Ascending aorta (tissue), 2 donors: ENCODE measurements at regions not wholly inside any gene's neighbourhood (a gene's known extent, or its start where the extent isn't known, plus 50 kb on each side); places are given as distances from the start of the nearest gene placed in this dataset.

Source experiments
- DNase-seq, 2 donors: peaks; one replicate each; pipeline ENCODE4 v3.0.0-alpha.2; 2019; ENCODE audit warnings: low spot score in 2 of 2
- H3K27ac ChIP-seq, 2 donors: fragments of 200-600 bp; sonication (generic); one replicate each; pipeline ENCODE4 v1.5.1; 2016 to 2017; ENCODE audit warnings: mild to moderate bottlenecking in 1 of 2
- H3K27me3 ChIP-seq: fragments of 200-600 bp; sonication (generic); one replicate; pipeline ENCODE4 v1.5.1; 2017
- H3K36me3 ChIP-seq, 2 donors: fragments of 200-600 bp; sonication (generic); one replicate each; pipeline ENCODE4 v1.5.1; 2016
- H3K4me1 ChIP-seq, 2 donors: fragments of 200-600 bp; sonication (generic); one replicate each; pipeline ENCODE4 v1.5.1; 2016 to 2017; ENCODE audit warnings: mild to moderate bottlenecking in 1 of 2
- H3K4me3 ChIP-seq, 2 donors: fragments of 200-600 bp; sonication (generic); one replicate each; pipeline ENCODE4 v1.5.1; 2016 to 2017; ENCODE audit warnings: mild to moderate bottlenecking in 1 of 2
- H3K9me3 ChIP-seq, 2 donors: fragments of 200-600 bp; sonication (generic); one replicate each; pipeline ENCODE4 v1.5.1; 2016
- intact Hi-C: fragments of 100-400 bp; cut with DNase I; formaldehyde crosslinking; loops from one replicate; pipeline ENCODE4 v1.15.1; 2023
- TF ChIP-seq, protein P1 (sequence below), 3 experiments: fragments of 200-600 bp in 2 of 3; fragments of 450-650 bp in 1 of 3; sonication (generic) in 2 of 3; IDR thresholded peaks; one replicate each; pipeline ENCODE4 v1.5.1; 2016 to 2019; ENCODE audit warnings: antibody characterized with exemption in 3 of 3, mild to moderate bottlenecking in 1 of 3, moderate library complexity in 1 of 3

DNA sequence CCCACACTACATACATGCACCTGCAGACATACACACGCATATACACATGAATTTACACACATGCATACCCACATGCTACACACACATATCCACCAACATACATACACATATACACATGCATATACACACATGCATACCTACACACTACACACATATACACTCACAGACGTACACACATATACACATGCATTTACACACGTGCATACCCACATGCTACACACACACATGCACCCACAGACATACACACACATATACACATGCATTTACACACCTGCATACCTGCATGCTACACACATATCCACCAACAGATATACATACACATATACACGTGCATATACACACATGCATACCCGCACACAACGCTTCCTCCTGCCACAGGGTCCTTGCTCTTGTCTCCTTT, 61.2 kb upstream of the SLC25A33 start:
- no peak overlapping the region for H3K4me3 ChIP-seq
- intact Hi-C loops, result no loop called here
- TF ChIP-seq, protein P1, sequence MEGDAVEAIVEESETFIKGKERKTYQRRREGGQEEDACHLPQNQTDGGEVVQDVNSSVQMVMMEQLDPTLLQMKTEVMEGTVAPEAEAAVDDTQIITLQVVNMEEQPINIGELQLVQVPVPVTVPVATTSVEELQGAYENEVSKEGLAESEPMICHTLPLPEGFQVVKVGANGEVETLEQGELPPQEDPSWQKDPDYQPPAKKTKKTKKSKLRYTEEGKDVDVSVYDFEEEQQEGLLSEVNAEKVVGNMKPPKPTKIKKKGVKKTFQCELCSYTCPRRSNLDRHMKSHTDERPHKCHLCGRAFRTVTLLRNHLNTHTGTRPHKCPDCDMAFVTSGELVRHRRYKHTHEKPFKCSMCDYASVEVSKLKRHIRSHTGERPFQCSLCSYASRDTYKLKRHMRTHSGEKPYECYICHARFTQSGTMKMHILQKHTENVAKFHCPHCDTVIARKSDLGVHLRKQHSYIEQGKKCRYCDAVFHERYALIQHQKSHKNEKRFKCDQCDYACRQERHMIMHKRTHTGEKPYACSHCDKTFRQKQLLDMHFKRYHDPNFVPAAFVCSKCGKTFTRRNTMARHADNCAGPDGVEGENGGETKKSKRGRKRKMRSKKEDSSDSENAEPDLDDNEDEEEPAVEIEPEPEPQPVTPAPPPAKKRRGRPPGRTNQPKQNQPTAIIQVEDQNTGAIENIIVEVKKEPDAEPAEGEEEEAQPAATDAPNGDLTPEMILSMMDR (IDR thresholded peaks at IDR 0.05), result no peak
- no peak for DNase-seq
- H3K4me1 ChIP-seq, result no peaks in the 10 kb centered on the region
- no peaks in the 10 kb centered on the region for H3K27me3 ChIP-seq
- H3K36me3 ChIP-seq, result no peaks in the 10 kb centered on the region
- no peak overlapping the region for H3K27ac ChIP-seq
- no peaks in the 10 kb centered on the region for H3K9me3 ChIP-seq

DNA sequence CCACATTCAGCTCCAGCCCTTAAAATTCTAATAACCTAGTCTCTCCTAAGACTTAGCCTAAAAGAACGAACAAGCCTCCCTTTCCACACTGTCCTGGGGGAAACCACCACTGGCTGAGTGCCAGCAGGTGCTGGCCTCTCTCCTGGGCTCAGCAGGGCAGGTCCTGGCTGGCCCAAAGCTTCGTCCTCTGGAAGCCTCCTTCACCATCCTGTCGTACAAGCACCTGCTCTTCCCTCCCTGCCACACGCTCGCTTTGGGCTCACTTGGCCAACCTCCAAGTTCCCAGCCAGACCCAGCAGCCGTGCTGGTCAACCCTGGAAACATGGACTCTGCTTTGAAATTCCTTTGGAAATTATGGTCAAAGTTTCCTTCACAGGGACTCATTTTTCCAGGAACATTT, 58.2 kb upstream of the SLC25A33 start:
- Histone ChIP-seq H3K27me3 (no peaks in the 10 kb centered on the region), H3K36me3 (no peaks in the 10 kb centered on the region), H3K27ac (no peak overlapping the region), H3K4me1 (no peaks in the 10 kb centered on the region), H3K9me3 (no peaks in the 10 kb centered on the region), H3K4me3 (no peak overlapping the region)
- TF ChIP-seq, protein P1 (IDR thresholded peaks at IDR 0.05), result no peak
- no peak for DNase-seq
- intact Hi-C loops, result no loop called here

DNA sequence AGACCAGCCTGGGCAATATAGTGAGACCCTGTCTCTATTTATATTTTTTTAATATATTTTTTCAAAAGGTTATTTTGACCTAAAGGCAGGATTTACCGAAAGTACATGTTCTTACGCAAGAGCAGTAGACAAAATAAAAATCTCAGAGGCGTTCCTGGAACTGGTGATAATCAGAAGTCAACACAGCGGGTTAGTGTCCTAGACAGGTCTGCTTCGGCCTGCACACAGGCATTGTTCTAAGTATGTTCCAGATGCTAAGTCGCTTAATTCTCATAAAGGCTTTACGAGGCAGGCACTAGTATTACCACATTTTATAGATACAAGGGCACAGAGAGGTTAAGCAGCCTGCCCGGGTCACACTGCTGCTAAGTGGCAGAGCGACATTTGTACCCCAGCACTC, 56.9 kb upstream of the SLC25A33 start:
- DNase-seq, result no peak
- no peak overlapping the region for H3K4me3 ChIP-seq
- no peak overlapping the region for H3K27ac ChIP-seq
- no peaks in the 10 kb centered on the region for H3K4me1 ChIP-seq
- H3K36me3 ChIP-seq, result no peaks in the 10 kb centered on the region
- TF ChIP-seq, protein P1 (IDR thresholded peaks at IDR 0.05), result no peak
- intact Hi-C loops, result no loop called here
- no peaks in the 10 kb centered on the region for H3K9me3 ChIP-seq
- no peaks in the 10 kb centered on the region for H3K27me3 ChIP-seq

DNA sequence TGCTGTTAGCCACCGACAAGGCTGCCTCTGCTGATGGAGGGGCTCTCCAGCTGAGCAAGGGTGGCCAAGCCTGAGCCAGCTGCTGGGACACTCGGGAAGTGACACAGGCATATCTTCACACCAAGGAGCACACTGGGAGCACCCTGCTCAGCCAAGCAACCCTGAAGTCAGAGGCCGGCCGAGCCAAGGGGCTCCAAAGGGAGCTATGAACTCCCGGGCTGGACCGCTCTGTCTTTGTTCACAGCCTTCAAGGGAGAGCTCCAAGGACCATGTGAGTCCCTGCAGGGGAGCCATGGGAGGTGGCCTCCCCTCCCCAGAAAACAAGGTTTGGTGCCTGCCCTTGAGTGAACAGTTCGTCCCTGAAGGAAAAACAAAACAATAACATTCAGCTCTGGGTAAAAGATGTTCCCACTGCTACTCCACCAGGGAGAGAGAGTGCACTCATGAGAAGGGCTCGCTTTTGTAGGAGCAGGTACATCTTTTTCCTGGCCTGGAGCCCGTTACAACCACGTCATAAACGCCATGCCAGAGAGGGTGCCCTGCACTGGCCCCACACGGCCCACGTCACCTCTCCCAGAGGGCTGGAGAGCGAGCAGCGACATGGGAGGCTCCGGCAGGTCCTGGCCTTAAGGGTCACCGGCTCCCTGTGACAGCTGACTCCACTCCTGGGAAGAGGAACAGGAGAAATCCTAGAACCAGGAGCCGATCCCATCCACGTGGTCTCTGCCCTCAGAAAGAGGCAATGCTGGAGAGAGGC, 56.3 kb upstream of the SLC25A33 start:
- TF ChIP-seq, protein P1 (IDR thresholded peaks at IDR 0.05), result no peak
- Histone ChIP-seq H3K27me3 (no peaks in the 10 kb centered on the region), H3K4me3 (no peak overlapping the region), H3K4me1 (no peaks in the 10 kb centered on the region), H3K9me3 (no peaks in the 10 kb centered on the region), H3K27ac (no peak overlapping the region), H3K36me3 (no peaks in the 10 kb centered on the region)
- no peak for DNase-seq
- intact Hi-C loops, result no loop called here

DNA sequence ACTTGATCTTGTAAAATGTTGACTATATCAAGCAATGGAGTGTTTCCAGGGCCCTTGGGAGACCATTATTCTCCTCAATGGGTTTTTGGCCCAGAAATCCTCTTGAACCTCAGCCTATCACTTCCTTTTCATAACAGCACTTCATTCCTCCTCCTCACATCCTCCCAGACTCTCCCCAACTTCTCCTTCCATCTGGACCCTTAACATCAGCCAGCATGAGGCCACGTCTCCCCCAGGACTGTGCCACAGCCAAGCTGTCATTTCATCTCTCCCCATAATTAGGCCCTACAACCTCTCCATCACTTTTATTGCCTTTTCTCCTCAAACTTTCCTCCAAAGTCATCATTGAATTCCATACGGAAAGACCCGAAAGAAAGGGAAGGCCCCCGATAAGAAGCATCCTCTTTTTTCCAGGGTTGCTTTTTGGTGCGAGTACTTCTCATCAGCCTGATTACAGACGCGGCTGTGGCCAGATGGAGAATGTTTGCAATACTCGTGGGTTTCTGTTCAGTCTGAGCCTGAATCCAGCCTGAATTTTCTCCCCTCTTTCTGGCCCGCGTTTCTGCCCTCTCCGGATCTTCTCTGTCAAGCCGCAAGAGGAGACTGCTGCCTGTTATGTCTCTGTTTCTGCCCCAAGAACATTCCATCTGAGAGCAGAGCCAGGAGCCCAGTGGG, 52.7 kb upstream of the SLC25A33 start:
- H3K4me3 ChIP-seq, result no peak overlapping the region

More for the DNA sequence above, 52.7 kb upstream of the SLC25A33 start:
- TF ChIP-seq, protein P1 (IDR thresholded peaks at IDR 0.05), result no peak
- Histone ChIP-seq H3K27ac (no peak overlapping the region), H3K27me3 (no peaks in the 10 kb centered on the region), H3K4me1 (peaks cover 0 to 2% of the 10 kb centered on the region in 2 donors), H3K36me3 (no peaks in the 10 kb centered on the region), H3K9me3 (no peaks in the 10 kb centered on the region)
- no peak for DNase-seq
- intact Hi-C loops, result no loop called here
